DMS114 treated with DMSO at 0.1 percent for 48 hours (cell line): ENCODE measurements at regions not wholly inside any gene's neighbourhood (a gene's known extent, or its start where the extent isn't known, plus 50 kb on each side); places are given as distances from the start of the nearest gene placed in this dataset.

Experiments
- DNase-seq: peaks from one replicate; lab custom pipeline; 2025; ENCODE audit not compliant: unreplicated experiment; lab: John Stamatoyannopoulos, UW

- DNase-seq = no peak
Measured at GRCh38 chr5:98982880-98983279, 54.1 kb upstream of the CHD1 start.
